Superior temporal gyrus (tissue), 1 donor: ENCODE measurements at regions not wholly inside any gene's neighbourhood (a gene's known extent, or its start where the extent isn't known, plus 50 kb on each side); places are given as distances from the start of the nearest gene placed in this dataset.
"Not testable (repeated sequence)": the region's sequence is repeated elsewhere in the genome, so short reads cannot be mapped to it uniquely, and the experiment has no call there.

Source experiments
- DNase-seq: peaks from one replicate; pipeline ENCODE4 v3.0.0-alpha.2; 2016; ENCODE audit errors: extremely low spot score

DNA sequence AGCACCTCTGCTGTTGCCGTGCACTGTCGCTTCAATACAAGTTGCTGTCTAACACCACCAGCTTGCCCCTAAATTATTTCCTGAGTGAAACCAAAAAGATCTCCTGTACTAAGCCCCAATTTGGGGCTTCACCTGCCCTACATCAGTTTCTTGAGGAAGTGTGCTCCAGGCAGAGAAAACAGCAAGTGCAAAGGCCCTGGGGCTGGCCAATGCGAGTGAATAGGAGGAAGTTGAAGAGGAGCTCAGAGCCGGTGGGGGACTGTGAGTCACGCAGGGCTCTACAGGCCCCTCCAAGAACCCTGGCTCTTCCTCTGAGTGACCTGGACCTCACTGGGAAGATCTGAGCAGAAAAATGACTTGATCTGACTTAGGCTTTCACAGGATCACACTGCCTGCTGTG, 117.2 kb downstream of the IPO8 start:
- DNase-seq = no peak

DNA sequence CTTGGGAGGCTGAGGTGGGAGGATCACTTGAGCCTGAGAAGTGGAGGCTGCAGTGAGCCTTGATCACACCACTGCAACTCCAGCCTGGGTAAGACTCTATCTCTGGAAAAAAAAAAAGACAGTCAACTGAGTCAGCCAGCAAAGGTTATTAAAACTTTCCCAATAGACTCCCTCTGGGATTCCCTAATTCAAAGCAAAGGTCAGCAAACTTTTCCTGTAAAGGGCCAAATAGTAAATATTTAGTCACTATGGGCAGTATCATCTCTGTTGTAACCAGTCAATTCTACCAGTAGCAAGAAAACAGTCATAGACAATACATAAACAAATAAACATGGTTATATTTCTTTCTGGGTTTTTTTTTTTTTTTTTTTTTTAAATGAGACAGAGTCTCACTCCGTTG, 122.5 kb downstream of the IPO8 start:
- DNase-seq = no peak

DNA sequence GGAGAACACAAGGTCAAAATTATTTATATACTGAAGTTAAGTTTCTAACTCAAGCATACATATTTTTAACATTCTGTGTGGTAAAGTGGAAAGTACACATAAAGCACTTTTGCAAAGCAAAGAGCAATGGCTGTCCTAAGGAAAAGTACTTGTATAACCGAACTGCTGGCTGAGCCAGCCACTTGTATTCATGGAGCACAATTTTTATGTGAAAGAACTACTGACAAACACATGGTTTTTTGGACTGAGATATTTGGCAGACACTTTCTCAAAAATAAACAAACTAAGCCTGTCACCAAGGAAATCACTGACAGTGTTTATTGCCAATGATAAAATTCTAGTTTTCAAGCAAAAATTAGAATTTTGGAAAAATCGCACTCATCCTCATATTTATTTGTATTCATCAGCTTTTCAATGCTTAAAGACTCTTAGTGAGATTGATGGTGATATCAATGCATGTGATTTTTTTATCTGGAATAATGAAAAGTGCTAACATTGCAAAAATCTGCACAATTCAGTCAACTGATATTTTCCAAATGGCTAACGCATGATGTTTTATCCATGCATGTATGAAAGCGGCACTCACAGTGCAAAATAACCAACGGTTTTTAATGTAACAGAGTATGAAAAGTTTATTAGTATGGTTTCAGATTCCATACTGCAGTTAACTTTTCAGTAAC, 125.3 kb downstream of the IPO8 start:
- DNase-seq = no peak

DNA sequence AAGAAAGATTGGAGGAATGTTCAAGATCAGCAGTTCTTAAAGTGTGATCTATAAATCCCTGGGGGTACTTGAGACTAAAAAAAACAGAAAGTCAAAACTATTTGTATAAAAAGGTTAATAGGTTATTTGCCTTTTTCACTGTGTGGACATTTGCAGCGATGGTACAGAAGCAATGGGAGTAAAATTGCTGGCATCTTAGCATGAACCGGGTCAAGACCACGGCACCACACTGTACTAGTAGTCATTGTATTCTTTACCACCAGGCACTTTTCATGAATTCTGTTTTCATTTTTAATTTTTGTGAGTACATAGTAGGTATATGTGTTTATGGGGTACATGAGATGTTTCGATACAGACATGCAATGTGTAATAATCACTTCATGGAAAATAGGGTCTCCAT, 126.2 kb downstream of the IPO8 start:
- no peak for DNase-seq

DNA sequence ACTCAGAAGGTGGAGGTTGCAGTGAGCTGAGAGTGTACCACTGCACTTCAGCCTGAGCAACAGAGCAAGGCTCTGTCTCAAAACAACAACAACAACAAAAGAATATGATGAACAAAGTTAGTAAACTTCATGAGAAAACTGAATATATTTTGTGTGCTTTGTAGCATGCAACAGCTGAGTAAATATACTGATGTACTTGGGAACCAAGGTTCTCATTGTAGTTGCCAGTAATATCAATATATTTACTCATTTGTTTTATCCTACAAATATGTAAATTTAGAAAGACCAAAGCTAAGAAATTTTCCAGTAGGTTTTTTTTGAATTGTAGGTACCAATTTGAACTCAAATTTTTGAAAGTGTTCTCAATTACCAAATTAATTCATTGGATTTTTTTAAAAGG, 127.2 kb downstream of the IPO8 start:
- DNase-seq = no peak

DNA sequence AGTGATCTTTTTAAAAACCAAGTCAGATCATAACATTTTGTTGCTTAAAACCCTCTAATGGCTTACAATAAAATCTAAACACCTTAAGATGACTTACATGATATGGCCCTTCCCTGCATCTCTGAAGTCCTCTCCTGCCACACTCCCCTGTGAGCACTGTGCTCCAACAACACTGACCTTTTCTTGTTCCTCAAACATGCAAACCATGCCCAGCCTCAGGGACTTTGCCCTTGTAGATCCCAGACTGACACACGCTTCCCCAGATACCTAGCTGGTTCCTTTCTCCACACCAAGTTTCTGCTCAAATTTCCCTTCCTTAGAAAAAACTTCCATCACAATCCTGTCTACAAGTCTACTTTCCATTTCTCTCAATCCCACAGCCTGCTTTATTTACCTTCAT, 128.6 kb downstream of the IPO8 start:
- no peak for DNase-seq

DNA sequence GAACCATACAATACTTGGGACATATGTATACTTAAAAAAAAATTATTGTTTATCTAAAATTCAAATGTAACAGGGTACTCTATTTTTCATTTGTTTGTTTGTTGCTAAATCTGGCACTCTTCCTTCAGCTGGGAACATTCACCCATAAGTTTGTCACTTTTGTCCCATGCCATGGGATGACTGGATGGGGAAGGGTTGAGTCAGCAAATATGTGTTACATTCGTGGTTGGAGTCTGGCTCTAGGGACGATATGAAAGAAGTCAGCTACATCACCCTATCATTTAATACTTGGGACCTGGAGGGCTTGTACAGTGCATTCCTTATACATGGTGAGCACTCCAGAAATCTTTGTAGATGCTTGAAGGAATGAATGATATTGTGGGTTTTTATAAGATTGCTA, 131.3 kb downstream of the IPO8 start:
- no peak for DNase-seq

DNA sequence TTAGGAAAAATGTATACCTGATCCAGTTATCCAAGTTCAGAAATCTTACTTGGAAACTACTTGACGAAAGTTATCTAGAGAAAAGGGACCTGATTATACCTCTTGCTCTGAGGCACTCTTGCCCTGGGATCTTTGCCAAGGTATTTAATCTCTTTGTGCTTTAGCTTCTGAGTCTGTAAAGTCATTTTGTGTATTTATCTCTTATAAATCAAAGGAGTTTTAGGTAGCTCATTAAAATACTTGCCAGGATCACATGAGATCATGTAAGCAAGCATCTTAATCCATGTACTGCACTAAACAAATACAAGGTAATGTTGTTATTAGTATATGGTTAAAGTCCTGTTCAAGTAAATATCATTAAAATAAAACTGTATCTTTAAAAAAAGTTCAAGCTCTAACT, 147.5 kb downstream of the IPO8 start:
- DNase-seq = no peak

DNA sequence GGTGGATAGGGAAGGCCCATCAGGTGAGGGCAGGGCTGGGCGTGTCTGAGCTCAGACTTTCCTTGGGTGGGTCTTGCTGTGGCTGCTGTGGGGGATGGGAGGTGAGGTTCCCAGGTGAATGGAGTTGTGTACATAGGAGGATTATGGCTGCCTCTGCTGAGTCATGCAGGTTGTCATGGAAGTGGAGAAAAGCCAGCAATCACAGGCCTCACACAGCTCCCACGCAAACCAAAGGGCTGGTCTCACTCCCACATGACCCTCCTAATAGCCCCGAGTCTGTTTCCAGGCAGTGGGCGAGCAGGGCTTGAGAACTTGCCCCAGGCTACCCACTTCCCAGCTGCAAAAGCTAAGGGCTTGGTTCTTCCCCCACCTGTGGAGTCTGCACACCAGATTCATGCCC, 149.5 kb downstream of the IPO8 start:
- no peak for DNase-seq

DNA sequence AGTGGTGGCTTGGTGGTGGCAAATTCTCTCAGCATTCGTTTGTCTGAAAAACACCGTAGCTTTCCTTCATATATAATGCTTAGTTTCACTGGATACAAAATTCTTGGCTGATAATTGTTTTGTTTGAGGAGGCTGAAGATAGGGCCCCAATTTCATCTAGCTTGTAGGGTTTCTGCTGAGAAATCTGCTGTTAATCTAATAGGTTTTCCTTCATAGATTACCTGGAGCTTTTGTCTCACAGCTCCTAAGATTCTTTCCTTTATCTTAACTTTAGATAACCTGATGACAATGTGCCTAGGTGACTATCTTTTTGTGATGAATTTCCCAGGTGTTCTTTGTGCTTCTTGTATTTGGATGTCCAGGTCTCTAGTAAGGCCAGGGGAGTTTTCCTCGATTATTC, 151.0 kb downstream of the IPO8 start:
- not testable (repeated sequence) for DNase-seq

DNA sequence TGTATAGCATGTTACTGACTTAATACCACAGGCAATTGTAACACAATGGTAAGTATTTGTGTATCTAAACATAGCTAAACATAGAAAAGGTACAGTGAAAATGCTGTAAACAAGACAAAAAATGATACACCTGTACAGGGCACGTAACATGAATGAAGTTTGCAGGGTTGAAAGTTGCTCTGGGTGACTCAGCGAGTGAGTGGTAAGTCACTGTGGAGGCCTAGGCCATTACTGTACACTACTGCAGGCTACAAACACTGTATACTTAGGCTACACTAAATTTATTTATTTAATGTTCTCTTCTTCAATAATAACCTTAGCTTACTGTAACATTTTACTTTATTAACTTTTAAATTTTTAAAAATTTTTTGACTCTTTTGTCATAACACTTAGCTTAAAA, 158.4 kb downstream of the IPO8 start:
- no peak for DNase-seq

DNA sequence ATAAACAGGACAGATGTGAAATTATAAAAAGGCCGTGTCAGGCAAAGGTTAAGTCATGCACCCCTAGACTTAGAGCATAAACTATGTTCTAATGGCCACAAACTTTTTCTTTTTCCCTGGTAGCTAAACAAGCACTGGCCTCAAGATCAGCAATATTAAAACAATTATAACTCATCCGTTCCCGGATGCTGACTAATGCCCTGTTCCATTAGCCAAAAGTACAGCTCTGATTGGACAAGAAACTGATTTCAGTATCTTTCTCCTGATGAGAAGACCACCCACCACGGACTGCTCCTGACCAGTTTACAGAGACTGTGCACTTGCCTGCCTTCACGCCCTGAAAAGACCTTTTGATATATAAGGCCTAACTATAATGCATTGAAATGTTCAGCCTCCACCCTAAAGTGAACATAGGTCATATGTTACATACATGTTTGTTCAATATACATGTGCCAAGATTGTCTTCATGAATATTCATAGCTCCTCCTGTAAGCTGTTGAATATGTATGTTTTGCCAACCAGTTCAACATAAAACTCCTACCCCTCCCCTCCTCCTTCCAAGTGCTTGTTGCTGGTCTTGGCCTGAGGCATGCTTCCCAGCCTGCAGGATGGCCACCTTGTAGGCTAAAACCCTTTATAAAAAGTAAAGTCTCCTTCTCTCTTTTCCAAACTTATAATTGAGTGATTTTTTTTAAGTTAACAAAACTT, 162.0 kb downstream of the IPO8 start:
- DNase-seq = no peak

DNA sequence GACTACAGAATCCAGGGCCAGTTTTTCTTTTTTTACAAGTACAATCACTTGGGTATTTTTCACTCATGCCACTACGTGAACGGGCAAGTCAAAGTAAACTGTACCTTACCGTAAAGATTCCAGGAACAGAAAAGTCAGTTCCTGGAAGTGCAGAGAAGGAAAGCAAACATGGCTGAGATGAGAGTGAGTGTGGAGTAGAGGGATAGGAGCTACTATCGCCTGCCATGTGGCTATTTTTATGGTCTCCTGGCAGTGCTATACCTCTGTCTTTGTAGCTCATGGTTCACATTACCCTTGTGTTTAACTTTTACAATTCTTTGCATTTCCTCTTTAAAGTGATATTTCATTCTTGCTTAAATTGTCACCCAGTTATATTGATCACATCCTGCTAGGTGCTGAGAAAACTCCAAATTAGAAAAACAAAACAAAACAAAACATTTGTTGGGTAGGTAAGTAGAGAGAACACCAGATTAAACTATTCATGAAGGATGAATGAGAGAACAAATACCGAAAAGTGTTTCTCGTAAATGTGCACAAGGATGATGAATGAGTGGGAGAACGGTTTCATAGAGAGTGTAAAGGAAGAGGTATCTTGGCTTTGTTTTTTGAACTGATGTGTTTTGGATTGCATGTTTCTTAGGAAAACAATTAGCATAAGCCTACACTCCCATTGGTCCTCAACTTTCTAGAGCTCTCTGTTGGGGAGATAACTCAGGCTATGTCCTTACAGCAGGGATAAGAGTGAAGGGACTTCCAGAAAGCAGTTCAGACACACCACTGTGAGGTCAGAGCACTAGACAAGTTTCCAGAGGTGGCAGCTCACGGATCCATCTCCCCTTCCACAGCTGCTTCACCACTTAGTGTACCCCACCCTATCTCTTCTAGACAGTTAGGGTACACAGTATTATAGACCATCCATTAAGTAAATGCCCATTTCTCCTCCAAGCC, 163.7 kb downstream of the IPO8 start:
- no peak for DNase-seq

DNA sequence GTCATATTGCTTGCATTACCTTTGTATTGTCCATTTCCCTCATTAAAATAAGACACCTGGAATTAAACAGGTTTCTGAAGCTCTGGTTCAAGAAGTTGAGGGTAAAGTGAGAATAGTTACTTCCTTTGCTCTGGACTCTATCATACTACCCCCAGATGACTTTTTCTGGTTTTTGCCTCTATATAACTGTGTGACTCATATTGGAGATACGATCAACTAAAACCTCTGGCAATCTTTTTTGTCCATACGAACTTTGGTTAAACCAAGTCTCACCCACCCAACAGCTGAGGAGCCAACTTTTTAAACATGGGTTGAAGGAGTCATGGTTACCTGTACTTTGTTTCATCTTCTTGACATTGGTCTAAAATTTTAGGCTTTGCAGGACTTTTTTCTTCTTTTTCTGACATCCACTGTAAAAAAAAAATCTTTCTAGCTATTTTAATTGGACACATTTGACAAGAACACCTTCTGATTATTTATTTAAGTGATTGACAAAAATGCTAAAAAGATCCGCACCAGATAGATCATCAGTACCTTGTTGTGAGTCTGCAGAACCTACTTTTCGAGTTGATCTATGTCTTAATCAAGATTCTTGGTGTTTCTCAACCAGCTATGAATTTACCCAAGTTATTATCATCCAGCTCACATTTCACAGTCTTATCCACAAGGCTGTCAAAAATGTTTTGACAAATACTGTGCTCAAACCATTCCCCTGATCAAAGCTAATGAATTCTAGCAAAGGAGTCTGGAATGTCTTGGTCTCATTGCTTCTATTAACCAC, 166.0 kb downstream of the IPO8 start:
- DNase-seq = no peak

DNA sequence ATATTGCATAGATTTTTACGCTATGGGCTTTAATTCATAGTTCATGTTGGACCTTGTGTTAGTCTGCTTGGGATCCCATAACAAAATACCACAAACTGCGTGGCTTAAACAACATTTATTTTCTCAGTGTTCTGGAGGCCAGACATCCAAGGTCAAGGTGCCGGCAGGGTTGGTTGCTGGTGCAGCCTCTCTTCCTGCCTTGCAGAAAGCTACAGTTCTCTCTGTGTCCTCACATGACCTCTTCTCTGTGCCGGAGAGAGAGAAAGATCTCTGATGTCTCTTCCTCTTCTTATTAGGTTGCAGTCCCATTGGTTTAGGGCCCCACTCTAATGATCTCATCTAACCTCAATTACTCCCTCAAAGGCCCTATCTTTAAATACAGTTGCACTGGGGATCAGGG, 170.5 kb downstream of the IPO8 start:
- DNase-seq = no peak

DNA sequence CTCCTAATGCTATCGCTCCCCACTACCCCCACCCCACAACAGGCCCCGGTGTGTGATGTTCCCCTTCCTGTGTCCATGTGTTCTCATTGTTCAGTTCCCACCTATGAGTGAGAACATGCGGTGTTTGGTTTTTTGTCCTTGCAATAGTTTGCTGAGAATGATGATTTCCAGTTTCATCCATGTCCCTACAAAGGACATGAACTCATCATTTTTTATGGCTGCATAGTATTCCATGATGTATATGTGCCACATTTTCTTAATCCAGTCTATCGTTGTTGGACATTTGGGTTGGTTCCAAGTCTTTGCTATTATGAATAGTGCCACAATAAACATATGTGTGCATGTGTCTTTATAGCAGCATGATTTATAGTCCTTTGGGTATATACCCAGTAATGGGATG, 175.4 kb downstream of the IPO8 start:
- not testable (repeated sequence) for DNase-seq

DNA sequence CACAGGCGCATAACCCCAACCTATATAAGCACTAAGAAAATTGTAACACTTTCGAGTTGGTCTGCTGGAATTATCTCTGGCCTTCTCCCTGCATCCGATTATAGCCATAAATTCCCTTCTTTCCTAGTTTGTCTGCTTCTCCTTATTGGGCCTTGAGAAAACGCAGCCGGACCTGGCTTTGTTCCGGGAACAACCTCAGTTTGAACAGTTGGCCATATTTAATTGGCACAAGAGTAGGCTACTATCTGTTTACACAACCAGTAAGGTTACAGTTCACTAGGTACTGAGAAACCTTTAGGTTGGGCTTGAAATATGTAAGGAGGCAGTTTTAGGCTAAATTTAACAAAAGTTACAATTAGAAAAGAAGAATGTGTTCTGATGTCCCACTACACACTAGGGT, 176.1 kb downstream of the IPO8 start:
- no peak for DNase-seq

DNA sequence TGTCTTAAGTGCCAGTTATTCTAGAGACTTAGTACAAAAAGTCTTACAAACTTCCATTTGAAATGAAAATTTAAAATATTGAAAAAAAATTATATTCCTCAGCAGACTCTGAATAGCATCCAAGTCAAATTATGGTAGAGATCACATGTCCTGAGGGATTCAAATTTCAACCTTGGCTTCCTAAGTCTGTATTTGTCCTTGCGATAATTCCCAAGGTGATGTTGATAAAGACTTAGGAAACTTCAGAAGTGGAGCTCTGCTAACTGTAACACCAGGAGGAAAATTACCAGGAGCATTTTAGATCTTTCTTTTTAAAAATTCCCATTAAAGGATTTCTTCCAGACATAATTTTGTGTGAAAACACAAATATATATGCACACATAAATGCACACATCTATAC, 178.3 kb downstream of the IPO8 start:
- DNase-seq = no peak

DNA sequence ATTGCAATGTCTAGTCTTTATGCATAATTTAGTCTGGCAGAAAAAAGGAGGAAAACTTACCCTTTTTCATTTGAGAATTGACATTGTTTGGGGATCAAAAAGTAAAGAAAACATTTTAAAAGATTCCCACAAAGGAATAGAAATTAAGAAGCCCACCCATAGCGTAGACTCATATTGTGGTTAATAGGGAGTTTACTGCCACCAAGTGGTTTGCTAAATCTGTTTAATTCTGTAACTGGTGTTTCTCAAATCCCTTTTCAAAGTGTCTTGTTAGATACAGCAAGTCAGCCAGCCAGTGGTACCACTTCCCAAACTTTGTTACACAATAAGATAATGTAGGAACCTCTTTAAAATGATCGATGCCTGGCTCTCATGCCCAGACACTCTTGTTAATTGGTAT, 180.3 kb downstream of the IPO8 start:
- peak; percentile 57 for DNase-seq

DNA sequence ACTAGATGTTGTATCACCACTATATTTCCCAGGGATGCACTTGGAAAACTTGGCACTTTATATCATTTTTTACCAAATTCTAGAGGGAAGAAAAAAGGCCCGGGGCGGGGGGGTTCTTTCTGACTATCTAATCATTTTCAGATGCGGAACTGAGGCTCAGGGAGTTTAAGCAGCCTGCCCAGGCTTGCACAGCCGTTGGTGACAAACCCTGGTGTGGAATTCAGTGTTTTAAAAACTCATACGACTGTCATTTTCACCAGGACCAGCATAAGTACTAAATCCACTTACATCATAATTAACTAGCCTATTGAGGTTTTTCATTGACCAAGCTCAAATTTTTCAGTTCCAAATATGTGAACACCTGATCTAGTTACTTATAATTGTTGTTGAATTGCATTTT, 181.0 kb downstream of the IPO8 start:
- no peak for DNase-seq

DNA sequence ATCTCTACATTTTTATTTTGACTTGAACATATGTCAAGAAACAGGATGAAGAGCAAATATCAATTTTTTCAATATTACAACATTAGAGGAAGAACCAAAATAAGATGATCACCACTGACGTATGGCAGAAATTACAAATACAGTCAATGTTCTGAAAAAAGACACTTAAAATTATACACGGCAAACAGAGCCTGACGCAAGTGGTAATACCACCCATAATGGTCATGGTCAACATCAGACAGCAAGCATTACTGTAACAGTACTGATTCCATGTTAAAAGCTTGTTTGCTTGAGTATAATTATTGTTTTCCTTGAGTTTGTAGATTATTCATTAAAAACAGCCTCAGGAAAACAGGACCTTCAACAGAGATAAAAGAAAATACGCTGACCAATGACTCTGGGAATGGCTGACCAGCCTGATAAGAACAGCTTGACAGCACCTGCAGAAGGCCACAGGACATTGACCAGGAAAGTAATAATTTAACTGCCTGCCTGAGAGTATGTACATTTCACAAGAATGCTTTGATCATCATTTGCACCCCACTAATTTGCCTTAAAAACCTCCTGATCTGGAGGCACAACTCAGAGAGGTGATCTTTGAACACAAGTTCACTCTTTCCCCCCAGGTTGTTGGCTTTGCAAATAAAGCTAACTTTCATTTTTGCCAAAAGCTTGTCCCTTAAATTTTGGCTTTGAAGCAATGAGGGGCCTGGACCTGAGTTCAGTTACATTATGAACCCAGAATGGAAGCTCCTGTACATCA, 187.3 kb downstream of the IPO8 start:
- DNase-seq = no peak
